Right lobe of liver (tissue), 6 donors: ENCODE measurements at regions not wholly inside any gene's neighbourhood (a gene's known extent, or its start where the extent isn't known, plus 50 kb on each side); places are given as distances from the start of the nearest gene placed in this dataset.

Source experiments
- ATAC-seq, 4 donors: fragments of 200-7000 bp; cut with Tn5 transposase; one replicate each; pipeline ENCODE4 v1.9.1; 2020; ENCODE audit warnings: mild to moderate bottlenecking in 4 of 4, moderate library complexity in 4 of 4
- DNase-seq, 3 donors: peaks; one replicate each; pipeline ENCODE4 v3.0.0-alpha.2; 2020
- H3K27ac ChIP-seq, 3 donors: fragments of 200-600 bp; one replicate each; pipeline ENCODE4 v1.8.0; 2022
- H3K27me3 ChIP-seq, 2 donors: fragments of 200-600 bp; one replicate each; pipeline ENCODE4 v1.8.0; 2022
- H3K36me3 ChIP-seq, 4 donors: fragments of 200-600 bp; sonication (generic) in 1 of 4; one replicate each; pipeline versions ENCODE4 v1.5.1 to v1.8.0; 2017 to 2022; ENCODE audit warnings: control low read depth in 1 of 4
- H3K4me1 ChIP-seq, 4 donors: fragments of 200-600 bp; sonication (generic) in 1 of 4; one replicate each; pipeline versions ENCODE4 v1.5.1 to v1.8.0; 2017 to 2022; ENCODE audit warnings: control low read depth in 1 of 4
- H3K4me3 ChIP-seq, 3 donors: fragments of 200-600 bp; one replicate each; pipeline ENCODE4 v1.8.0; 2022
- H3K9me3 ChIP-seq, 4 donors: fragments of 200-600 bp; sonication (generic) in 1 of 4; one replicate each; pipeline versions ENCODE4 v1.5.1 to v1.8.0; 2017 to 2022; ENCODE audit warnings: control low read depth in 1 of 4
- CTCF ChIP-seq, 4 donors: fragments of 200-600 bp in 3 of 4; fragments of 450-650 bp in 1 of 4; IDR thresholded peaks; one replicate each; pipeline versions ENCODE4 v1.5.1 to v1.8.0; 2016 to 2022; ENCODE audit warnings: antibody characterized with exemption in 4 of 4, mild to moderate bottlenecking in 2 of 4
- POLR2A ChIP-seq: fragments of 450-650 bp; IDR thresholded peaks from one replicate; pipeline ENCODE4 v1.6.1; 2017; ENCODE audit warnings: antibody characterized with exemption, mild to moderate bottlenecking
- WGBS: methylation state at CpG from one replicate; pipeline ENCODE4 v1.1.6; 2018; ENCODE audit warnings: low coverage, low lambda C conversion rate; ENCODE audit not compliant: insufficient coverage; ENCODE audit errors: missing lambda C conversion rate; 5-methylcytosine and 5-hydroxymethylcytosine counted together
- intact Hi-C, 2 donors: fragments of 100-400 bp; cut with DNase I; formaldehyde crosslinking; loops; one replicate each; pipeline versions ENCODE4 v1.11.2 to v1.14.1; 2022
- small RNA-seq, 2 experiments: library from RNA; depleted of rRNA; stranded (forward); fragments of <200 nt; gene quantifications; one replicate each; pipeline ENCODE3, GENCODE V24; 2016
- donor health status: DM: no; HTN: yes; CAD: no.
- donor health status: DM: no; HTN: no; CAD: no.
- donor health status: DM: no; HTN: no; CAD: no.
- donor health status: DM: no; HTN: yes; CAD: no.
- donor health status: DM: no; HTN: yes; CAD: no.

GRCh38 chr13:34884366-34884765, 57.7 kb upstream of the NBEA start:
- Histone ChIP-seq H3K4me3 (no peak overlapping the region), H3K27ac (no peak overlapping the region), H3K36me3 (no peaks in the 10 kb centered on the region), H3K9me3 (no peaks in the 10 kb centered on the region), H3K27me3 (no peaks in the 10 kb centered on the region), H3K4me1 (no peaks in the 10 kb centered on the region)
- 45% methylated on average over 2 of the region's 2 CpGs for WGBS
- intact Hi-C loops, result no loop called here
- ATAC-seq (peak in 2 of 4 donors; percentile 27 to 48), DNase-seq (no peak)
- TF ChIP-seq POLR2A (no peak), CTCF (IDR thresholded peaks at IDR 0.05) (no peak)

- ATAC-seq (no peak), DNase-seq (no peak)
- no peaks in the 10 kb centered on the region for H3K27me3 ChIP-seq
- intact Hi-C loops, result no loop called here
- no peaks in the 10 kb centered on the region for H3K4me1 ChIP-seq
- no peaks in the 10 kb centered on the region for H3K36me3 ChIP-seq
- no peak for TF ChIP-seq CTCF (IDR thresholded peaks at IDR 0.05)
- TF ChIP-seq POLR2A, result no peak
- 35% methylated on average over 2 of the region's 2 CpGs for WGBS
- H3K4me3 ChIP-seq, result no peak overlapping the region
- H3K9me3 ChIP-seq, result no peaks in the 10 kb centered on the region
- H3K27ac ChIP-seq, result no peak overlapping the region
These were observed 55.8 kb upstream of the NBEA start for GRCh38 chr13:34886121-34886875.

GRCh38 chr13:34886987-34887386, 55.1 kb upstream of the NBEA start:
- no peaks in the 10 kb centered on the region for H3K4me1 ChIP-seq
- ATAC-seq (no peak), DNase-seq (no peak)
- no peak overlapping the region for H3K27ac ChIP-seq
- intact Hi-C loops, result no loop called here
- TF ChIP-seq CTCF (IDR thresholded peaks at IDR 0.05) (no peak), POLR2A (no peak)
- 23% methylated on average over 1 of the region's 1 CpG for WGBS
- H3K4me3 ChIP-seq, result no peak overlapping the region
- no peaks in the 10 kb centered on the region for H3K36me3 ChIP-seq
- H3K27me3 ChIP-seq, result no peaks in the 10 kb centered on the region
- no peaks in the 10 kb centered on the region for H3K9me3 ChIP-seq

Small RNAs in the stretch of these regions (small RNA-seq; reads per million reads assigned to genes)
- gene AL356321.1, result 0 reads per million in 2 experiments
- 0 reads per million in 2 experiments for gene RF00402
